HG02610 (cell line): ENCODE measurements at regions not wholly inside any gene's neighbourhood (a gene's known extent, or its start where the extent isn't known, plus 50 kb on each side); places are given as distances from the start of the nearest gene placed in this dataset.
"Not testable (repeated sequence)": the region's sequence is repeated elsewhere in the genome, so short reads cannot be mapped to it uniquely, and the experiment has no call there.

Source experiments
- ATAC-seq: cut with Tn5 transposase; IDR thresholded peaks from one replicate; pipeline ENCODE4 v1.9.1; 2021; ENCODE audit warnings: mild to moderate bottlenecking, moderate library complexity; ENCODE audit not compliant: unreplicated experiment

DNA sequence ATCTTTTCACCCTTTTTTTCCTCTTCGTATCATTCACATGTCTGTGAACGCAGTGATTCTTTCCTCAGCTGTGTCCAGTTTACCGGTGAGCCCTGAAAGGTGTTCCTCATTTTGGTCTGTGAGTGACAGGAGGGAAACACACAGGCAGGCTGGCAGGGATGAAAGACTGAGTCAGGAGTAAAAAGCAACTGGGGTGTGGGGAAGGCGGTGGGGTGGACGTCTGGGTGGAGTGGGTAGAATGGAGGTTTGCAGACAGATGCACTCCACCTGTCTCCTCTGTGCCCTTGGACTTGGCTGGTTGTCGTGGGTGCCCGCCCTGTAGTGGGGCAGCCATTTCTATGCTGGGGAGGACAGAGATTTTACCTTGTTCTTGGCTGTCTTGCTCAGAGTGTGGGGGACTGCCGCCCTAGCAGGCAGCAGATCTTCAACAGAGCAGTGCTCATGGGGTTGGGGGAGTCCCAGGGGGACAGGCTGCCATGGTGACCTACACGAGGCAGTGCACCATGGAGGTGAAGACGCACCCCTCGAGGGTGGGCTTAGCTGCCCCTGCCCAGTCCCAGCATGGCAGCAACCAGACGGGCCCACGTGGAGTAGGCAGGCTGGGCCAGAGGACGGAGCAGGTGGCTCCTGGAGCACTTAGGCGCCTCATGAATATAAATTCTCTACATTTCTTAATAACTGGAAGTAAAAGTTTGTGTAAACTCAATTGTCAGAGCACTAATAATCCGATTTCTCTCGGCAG, 603.7 kb downstream of the TBC1D22A start:
- ATAC-seq, result no peak

- ATAC-seq, result no peak
Measured at GRCh38 chr22:47361247-47361646, 598.8 kb downstream of the TBC1D22A start.

GRCh38 chr22:47357493-47357892, 595.0 kb downstream of the TBC1D22A start:
- ATAC-seq, result no peak

GRCh38 chr22:47357086-47357485, 594.6 kb downstream of the TBC1D22A start:
- no peak for ATAC-seq

DNA sequence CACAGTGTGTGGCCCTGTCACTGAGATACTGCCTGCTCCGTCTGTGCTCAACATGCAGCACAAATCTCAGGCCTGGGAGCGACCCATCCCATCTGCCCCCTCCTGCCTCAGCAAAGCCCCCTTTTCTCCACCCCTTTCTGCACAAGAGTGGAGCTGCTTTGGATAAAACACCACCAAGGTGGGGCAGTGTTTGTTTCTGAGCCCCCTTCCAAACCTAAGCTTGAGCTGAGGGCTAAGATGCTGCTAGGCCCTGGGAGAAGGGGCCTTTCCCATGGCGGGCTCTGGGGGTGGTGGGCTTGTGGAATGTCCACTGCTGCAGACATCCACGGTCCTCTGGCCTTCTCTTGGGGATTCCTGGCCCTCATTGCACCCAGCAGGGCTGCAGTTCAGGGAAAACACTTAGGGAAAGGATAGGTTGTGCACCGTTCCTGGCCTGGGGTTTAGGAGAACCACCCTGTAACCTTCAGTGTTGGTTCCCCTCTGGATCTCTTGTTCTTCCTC, 594.1 kb downstream of the TBC1D22A start:
- ATAC-seq, result no peak

DNA sequence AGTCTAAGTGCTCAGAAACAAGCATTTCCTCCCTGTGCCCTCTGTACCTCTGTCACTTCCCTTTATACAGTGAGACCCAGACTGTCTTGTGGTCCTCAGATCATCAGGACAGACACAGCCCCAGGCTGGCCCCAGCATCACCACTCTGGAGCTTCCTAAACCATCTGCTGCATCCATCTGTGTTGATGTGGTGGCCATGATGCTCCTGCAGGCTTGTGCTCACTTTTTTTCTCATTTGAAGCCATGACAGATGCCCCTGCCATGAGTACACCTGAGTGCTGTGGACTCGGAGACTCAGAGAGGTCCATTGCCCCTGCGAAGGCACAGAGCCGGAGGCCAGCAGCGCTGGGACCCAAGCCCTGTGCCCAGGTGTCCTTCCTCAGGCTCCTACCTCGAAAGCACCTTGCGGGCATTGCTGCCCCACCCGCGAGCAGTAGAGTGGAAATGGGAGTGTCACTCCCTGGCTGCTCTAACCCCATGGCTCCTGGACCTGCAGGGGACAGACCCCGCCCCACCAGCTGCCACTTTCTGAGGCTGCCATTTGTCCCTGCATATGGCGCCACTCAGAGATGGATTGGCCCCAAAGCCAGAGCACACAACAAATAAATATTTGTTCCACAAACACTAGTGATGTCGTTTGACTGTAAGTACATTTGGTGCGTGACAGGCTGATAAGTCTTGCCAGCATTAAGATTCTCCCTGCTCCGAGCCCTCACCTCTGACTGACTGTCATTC, 593.5 kb downstream of the TBC1D22A start:
- no peak for ATAC-seq

GRCh38 chr22:47355388-47355725, 592.9 kb downstream of the TBC1D22A start:
- no peak for ATAC-seq

- ATAC-seq, result no peak
Measured at GRCh38 chr22:47354668-47355387, 592.4 kb downstream of the TBC1D22A start.

- ATAC-seq, result no peak
Measured at GRCh38 chr22:47352920-47353700, 590.7 kb downstream of the TBC1D22A start.

- no peak for ATAC-seq
Measured at GRCh38 chr22:47351836-47352579, 589.6 kb downstream of the TBC1D22A start.

DNA sequence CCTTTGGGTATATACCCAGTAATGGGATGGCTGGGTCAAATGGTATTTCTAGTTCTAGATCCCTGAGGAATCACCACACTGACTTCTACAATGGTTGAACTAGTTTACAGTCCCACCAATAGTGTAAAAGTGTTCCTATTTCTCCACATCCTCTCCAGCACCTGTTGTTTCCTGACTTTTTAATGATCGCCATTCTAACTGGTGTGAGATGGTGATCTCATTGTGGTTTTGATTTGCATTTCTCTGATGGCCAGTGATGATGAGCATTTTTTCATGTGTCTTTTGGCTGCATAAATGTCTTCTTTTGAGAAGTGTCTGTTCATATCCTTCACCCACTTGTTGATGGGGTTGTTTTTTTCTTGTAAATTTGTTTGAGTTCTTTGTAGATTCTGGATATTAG, 583.8 kb downstream of the TBC1D22A start:
- ATAC-seq, result not testable (repeated sequence)

DNA sequence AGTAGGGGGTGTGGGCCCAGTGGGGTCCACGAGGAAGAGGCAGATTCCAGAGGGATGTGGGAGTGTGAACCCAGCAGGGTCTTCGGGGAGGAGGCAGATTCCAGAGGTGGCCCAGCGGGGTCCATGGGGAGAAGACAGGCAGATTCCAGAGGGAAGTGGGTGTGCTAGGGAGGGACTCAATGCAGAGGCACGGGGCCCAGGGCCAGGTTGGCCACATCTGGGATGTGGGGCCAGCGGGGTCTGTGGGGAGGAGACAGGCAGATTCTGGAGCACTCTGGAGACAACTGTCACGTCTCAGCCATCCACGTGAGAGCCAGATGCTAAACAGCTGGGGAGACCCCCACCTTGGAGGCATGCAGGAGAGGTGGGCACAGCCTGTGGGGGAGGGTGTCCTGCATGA, 582.6 kb downstream of the TBC1D22A start:
- no peak for ATAC-seq

GRCh38 chr22:47344414-47344813, 582.0 kb downstream of the TBC1D22A start:
- no peak for ATAC-seq

DNA sequence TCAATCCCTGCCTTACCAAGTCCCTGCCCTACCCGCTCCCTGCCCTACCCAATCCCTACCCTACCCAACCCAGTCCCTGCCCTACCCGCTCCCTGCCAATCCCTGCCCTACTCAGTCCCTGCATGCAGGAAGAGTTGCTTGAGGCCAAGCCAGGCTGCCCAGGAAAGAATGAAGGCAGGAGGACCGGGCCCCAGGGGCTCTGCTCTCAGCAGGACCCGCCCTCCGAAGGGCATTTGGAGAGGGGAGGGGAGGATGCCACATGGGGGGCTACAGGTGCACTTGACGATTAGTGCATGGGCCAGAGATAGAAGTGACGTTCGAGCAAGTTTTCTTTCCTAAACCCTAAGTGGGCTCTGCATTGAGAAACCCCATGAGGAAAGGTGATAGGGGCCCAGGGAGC, 581.2 kb downstream of the TBC1D22A start:
- no peak for ATAC-seq

DNA sequence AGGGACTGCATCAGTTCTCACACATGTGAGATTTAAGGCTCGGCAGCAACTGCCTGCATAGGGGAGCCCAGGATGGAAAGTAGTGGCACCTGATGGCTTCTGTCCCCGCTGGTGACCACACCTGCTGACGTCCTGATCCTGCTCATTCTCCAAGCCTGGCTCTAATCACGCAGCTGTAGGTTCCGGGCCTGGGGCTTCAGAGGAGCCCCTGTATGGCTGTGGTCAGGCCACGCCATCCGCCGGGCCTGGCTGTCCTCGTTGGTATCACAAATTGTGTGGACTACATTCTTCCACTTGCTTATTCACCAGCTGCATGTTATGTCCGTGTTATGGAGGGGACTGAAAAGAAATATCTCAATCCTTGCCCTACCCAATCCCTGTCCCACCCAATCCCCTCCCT, 580.0 kb downstream of the TBC1D22A start:
- ATAC-seq, result no peak

DNA sequence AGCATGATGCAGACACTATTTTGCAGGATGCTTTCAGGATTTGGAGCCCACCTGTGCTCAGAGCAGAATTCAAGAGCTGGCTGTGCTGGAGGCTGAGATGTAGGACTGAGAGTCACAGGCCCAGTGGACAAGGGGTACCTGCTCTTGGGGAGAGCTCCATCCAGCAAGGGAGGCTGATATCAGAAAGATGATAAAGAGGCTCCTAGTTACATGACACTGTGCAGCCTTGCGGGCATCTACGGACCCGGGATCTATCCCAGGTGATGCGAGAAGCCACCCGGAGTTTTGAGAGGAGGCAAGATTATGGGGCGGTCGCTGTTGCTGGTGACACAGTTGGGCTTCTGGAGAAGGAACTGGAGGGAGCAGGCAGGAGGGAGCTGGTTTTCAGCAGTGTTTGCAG, 579.0 kb downstream of the TBC1D22A start:
- ATAC-seq, result no peak

DNA sequence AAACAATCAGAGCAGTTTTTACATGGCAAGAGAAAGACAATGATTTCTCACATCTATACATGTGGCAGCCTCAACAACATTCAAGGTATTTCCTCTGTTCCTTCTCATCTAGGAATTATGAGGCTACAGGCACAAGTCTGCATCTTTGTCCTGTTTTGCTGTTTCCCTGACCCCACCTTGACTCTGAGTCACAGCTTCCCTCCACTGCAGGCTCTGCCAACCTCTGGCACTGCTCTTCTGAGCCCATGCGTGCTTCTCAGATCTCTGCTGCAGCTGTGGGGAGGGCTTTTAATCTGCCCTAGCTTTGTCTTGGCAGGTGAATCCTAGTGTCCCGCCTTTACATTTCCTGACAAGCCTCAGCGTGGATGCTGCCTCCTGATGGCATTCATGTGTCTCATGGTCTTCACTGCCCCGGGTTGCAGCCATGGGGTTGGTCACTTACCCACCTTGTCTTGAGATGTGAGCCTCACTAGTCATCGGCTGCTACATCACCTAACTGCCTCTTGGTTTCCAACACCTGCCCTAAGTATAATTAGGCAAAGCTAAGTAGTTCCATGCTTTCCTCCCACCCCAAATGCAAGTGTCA, 578.5 kb downstream of the TBC1D22A start:
- no peak for ATAC-seq

- ATAC-seq, result no peak
Measured at GRCh38 chr22:47337161-47337621, 574.7 kb downstream of the TBC1D22A start.

DNA sequence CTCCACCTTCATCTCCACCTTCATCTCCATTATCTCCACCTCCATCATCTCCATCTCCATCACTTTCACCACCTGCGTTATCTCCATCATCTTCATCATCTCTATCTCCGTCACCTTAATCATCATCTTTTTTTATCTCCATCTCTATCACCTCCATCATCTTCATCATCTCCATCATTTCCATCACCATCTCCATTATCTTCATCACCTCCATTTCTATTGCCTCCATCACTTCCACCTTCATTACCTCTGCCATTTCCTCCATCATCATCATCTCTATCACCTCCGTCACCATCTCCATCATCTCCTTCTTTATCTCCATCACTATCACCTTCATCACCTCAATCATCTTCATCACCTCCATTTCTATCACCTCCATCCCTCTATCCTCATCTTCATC, 573.5 kb downstream of the TBC1D22A start:
- no peak for ATAC-seq

GRCh38 chr22:47335460-47335859, 573.0 kb downstream of the TBC1D22A start:
- ATAC-seq, result no peak
